Duodenal mucosa (tissue), 2 donors: ENCODE measurements at regions not wholly inside any gene's neighbourhood (a gene's known extent, or its start where the extent isn't known, plus 50 kb on each side); places are given as distances from the start of the nearest gene placed in this dataset.
"Not testable (repeated sequence)": the region's sequence is repeated elsewhere in the genome, so short reads cannot be mapped to it uniquely, and the experiment has no call there.

Experiments
- H3K27ac ChIP-seq: one replicate; pipeline ENCODE4 v1.7.0; 2013; ENCODE audit warnings: low read depth, low read length
- H3K27me3 ChIP-seq, 2 donors: one replicate each; pipeline ENCODE4 v1.7.0; 2013; ENCODE audit warnings: low read length in 2 of 2, control low read depth in 1 of 2; ENCODE audit not compliant: insufficient read depth in 2 of 2, control insufficient read depth in 1 of 2
- H3K36me3 ChIP-seq, 2 donors: one replicate each; pipeline ENCODE4 v1.7.0; 2013; ENCODE audit warnings: low read length in 2 of 2, control low read depth in 1 of 2; ENCODE audit not compliant: insufficient read depth in 2 of 2, control insufficient read depth in 1 of 2
- H3K4me1 ChIP-seq, 2 donors: one replicate each; pipeline ENCODE4 v1.7.0; 2013; ENCODE audit warnings: low read length in 2 of 2, control low read depth in 1 of 2; ENCODE audit not compliant: insufficient read depth in 2 of 2, control insufficient read depth in 1 of 2
- H3K4me3 ChIP-seq, 2 donors: one replicate each; pipeline ENCODE4 v1.7.0; 2013; ENCODE audit warnings: low read length in 2 of 2, low read depth in 1 of 2
- H3K9ac ChIP-seq, 2 donors: one replicate each; pipeline ENCODE4 v1.7.0; 2013; ENCODE audit warnings: low read length in 2 of 2, low read depth in 1 of 2
- H3K9me3 ChIP-seq, 2 donors: one replicate each; pipeline ENCODE4 v1.7.0; 2013; ENCODE audit warnings: low read length in 2 of 2, control low read depth in 1 of 2; ENCODE audit not compliant: control insufficient read depth in 1 of 2

DNA sequence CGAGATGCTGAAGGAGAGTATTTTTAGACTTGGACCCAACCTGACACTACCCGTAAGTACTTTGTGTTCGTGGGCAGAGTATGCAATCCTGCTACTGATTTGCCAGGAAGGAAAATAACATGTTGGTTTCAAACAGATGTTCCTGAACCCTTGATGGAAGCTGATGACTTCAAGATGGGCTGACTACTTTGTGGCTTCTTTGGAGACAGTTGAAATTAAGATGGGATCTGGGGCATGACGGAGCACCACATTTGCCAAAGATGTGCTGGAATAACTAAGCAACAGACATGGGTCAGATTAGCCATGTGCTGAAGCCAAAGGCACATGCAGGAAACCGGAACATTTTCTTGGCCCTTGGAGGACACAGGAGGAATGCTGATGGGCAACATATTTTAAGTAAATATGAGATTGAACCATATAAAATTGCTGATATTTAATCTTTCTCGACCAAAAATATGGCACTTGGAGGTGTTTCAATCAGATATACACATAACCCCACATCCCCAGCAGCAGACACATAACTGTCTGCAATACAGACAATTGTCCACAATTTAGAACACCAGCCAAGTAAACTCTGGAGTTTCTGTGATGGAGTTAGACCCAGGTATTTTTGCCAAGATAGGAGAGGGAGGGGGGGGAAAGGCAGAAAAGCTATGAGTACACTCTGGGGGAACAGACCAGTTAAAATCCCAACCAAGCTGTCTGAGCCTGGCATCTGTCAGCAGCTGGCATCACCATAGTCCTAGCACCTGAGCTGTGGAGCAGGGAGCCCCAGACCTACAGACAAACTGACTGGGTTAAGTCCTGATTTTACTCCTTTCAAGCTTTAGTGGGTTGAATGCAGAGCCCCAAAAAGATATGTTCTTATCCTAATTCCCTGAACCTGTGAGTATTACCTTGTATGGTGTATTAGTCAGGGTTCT, 329.4 kb upstream of the CDH5 start:
- H3K4me3 ChIP-seq = no peak overlapping the region
- H3K9me3 ChIP-seq = peaks cover 0 to 3% of the 10 kb centered on the region in 2 donors
- H3K27ac ChIP-seq = no peak overlapping the region
- H3K36me3 ChIP-seq = no peaks in the 10 kb centered on the region
- H3K27me3 ChIP-seq = no peaks in the 10 kb centered on the region
- no peaks in the 10 kb centered on the region for H3K4me1 ChIP-seq
- no peak overlapping the region for H3K9ac ChIP-seq

DNA sequence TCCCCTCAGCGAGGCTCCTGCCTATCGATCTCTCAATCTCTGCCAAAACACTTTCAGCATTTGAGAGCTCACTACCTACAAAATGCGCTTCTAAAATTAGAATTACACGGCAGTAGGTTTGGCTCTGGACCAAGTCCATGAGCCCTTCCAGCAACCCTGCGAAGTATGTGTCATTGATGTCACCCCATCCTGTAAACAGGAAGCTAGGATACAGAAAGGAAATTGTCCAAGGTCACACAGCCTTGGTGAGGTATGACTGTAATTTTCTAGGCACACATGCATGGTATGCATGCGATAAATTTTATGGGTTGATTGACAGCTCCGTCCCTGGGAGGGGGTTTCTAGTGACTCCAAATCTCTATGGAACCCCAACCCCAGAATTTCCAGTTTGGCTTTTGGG, 330.3 kb upstream of the CDH5 start:
- Histone ChIP-seq H3K27me3 (no peaks in the 10 kb centered on the region), H3K4me1 (no peaks in the 10 kb centered on the region), H3K9me3 (peaks cover 0 to 3% of the 10 kb centered on the region in 2 donors), H3K4me3 (no peak overlapping the region), H3K9ac (no peak overlapping the region), H3K36me3 (no peaks in the 10 kb centered on the region), H3K27ac (no peak overlapping the region)

GRCh38 chr16:66035096-66035495, 331.4 kb upstream of the CDH5 start:
- H3K4me1 ChIP-seq = no peaks in the 10 kb centered on the region
- H3K9ac ChIP-seq = no peak overlapping the region
- peaks cover 0 to 3% of the 10 kb centered on the region in 2 donors for H3K9me3 ChIP-seq
- no peaks in the 10 kb centered on the region for H3K36me3 ChIP-seq
- no peak overlapping the region for H3K27ac ChIP-seq
- no peak overlapping the region for H3K4me3 ChIP-seq
- no peaks in the 10 kb centered on the region for H3K27me3 ChIP-seq

DNA sequence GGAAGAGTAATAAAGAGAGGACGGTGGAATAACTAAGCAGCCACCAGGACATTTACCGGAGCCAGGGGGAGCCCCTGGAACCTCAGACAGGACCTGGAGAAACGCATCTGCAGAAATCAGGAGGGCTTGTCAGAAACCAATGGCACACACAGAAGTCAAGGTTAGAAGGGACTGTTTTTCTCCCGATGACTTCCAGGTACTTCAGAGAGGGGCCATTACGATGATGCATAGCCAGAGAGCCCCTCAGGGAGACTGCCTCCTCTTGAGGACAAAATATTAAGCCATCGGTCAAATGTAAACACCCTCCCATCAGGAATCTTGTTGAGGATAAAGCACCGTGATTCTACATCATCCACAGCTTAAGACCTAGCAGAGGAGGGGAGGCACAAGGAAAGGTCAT, 333.6 kb upstream of the CDH5 start:
- Histone ChIP-seq H3K9me3 (no peaks in the 10 kb centered on the region), H3K27ac (no peak overlapping the region), H3K4me1 (no peaks in the 10 kb centered on the region), H3K4me3 (no peak overlapping the region), H3K36me3 (no peaks in the 10 kb centered on the region), H3K9ac (no peak overlapping the region), H3K27me3 (no peaks in the 10 kb centered on the region)

GRCh38 chr16:66030036-66030435, 336.5 kb upstream of the CDH5 start:
- Histone ChIP-seq H3K4me1 (no peaks in the 10 kb centered on the region), H3K9ac (no peak overlapping the region), H3K27ac (no peak overlapping the region), H3K27me3 (no peaks in the 10 kb centered on the region), H3K36me3 (no peaks in the 10 kb centered on the region), H3K9me3 (peaks cover 0 to under 1% of the 10 kb centered on the region in 2 donors), H3K4me3 (no peak overlapping the region)

DNA sequence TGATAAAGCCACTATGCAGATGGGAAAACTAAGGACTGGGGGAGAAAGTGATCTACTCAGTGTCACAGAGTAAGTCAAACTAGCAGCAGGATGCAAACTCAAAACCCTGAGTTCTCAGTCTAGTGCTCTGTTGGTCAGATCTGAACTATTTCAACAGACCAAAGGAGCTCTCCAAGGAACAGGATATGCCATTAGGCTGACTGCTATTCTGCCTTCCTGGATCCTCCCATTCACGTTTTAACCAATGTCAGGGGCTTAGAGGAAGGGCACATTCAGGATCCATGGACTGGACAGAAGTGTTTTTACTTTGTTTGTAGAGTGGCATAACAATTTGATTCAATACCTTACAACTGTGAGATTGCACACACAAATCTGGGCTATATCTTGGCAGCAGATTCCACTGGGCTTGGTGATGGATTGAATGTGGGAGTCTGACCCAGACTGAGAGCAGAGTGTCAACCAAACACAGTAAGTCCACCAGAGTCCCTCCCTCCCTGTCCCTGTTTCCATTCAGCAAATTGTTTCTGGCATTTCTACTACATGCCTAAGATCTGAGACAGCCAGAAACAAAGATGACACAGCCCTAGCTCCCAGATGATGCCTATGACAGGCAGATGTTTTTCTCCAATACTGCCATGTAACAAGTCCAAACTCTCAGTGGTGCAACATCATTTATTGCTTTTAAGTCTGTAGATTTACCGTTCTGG, 337.8 kb upstream of the CDH5 start:
- H3K27me3 ChIP-seq = no peaks in the 10 kb centered on the region
- no peak overlapping the region for H3K27ac ChIP-seq
- H3K4me1 ChIP-seq = no peaks in the 10 kb centered on the region
- no peak overlapping the region for H3K4me3 ChIP-seq
- H3K9me3 ChIP-seq = peaks cover 4 to 7% of the 10 kb centered on the region in 2 donors
- no peaks in the 10 kb centered on the region for H3K36me3 ChIP-seq
- no peak overlapping the region for H3K9ac ChIP-seq

- H3K27me3 ChIP-seq = no peaks in the 10 kb centered on the region
- no peak overlapping the region for H3K9ac ChIP-seq
- no peak overlapping the region for H3K27ac ChIP-seq
- no peaks in the 10 kb centered on the region for H3K4me1 ChIP-seq
- no peaks in the 10 kb centered on the region for H3K36me3 ChIP-seq
- peaks cover 4 to 7% of the 10 kb centered on the region in 2 donors for H3K9me3 ChIP-seq
- H3K4me3 ChIP-seq = no peak overlapping the region
Measured at GRCh38 chr16:66026787-66027330, 339.6 kb upstream of the CDH5 start.

- Histone ChIP-seq H3K4me1 (no peaks in the 10 kb centered on the region), H3K27ac (no peak overlapping the region), H3K4me3 (no peak overlapping the region)
Measured at GRCh38 chr16:66026211-66026610, 340.3 kb upstream of the CDH5 start.

GRCh38 chr16:66025751-66026150, 340.7 kb upstream of the CDH5 start:
- Histone ChIP-seq H3K27ac (no peak overlapping the region), H3K27me3 (no peaks in the 10 kb centered on the region), H3K36me3 (no peaks in the 10 kb centered on the region), H3K9me3 (peaks cover 4 to 7% of the 10 kb centered on the region in 2 donors), H3K9ac (no peak overlapping the region), H3K4me1 (no peaks in the 10 kb centered on the region), H3K4me3 (no peak overlapping the region)

More at GRCh38 chr16:66026211-66026610, 340.3 kb upstream of the CDH5 start:
- peaks cover 4 to 7% of the 10 kb centered on the region in 2 donors for H3K9me3 ChIP-seq
- no peaks in the 10 kb centered on the region for H3K36me3 ChIP-seq
- no peak overlapping the region for H3K9ac ChIP-seq
- H3K27me3 ChIP-seq = no peaks in the 10 kb centered on the region

DNA sequence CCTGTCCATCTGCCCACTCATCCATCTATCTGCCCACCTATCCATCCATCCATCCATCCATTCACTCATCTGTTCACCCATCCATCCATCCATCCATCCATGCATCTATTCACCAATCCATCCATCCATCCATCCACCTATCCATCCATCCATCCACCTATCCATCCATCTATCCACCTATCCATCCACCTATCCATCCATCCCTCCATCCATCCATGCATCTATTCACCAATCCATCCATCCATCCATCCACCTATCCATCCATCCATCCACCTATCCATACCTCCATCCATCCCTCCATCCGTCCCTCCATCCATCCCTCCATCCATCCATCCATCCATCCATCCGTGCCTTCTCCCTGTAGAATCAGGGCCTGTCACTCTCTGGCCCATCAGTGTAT, 341.9 kb upstream of the CDH5 start:
- H3K4me1 ChIP-seq, H3K4me3 ChIP-seq, H3K27me3 ChIP-seq, H3K36me3 ChIP-seq, H3K9ac ChIP-seq, H3K9me3 ChIP-seq, H3K27ac ChIP-seq: not testable (repeated sequence)
